ENCODE measurements at regions not wholly inside any gene's neighbourhood (a gene's known extent, or its start where the extent isn't known, plus 50 kb on each side); places are given as distances from the start of the nearest gene placed in this dataset.
"Not testable (repeated sequence)": the region's sequence is repeated elsewhere in the genome, so short reads cannot be mapped to it uniquely, and the experiment has no call there.

DNA sequence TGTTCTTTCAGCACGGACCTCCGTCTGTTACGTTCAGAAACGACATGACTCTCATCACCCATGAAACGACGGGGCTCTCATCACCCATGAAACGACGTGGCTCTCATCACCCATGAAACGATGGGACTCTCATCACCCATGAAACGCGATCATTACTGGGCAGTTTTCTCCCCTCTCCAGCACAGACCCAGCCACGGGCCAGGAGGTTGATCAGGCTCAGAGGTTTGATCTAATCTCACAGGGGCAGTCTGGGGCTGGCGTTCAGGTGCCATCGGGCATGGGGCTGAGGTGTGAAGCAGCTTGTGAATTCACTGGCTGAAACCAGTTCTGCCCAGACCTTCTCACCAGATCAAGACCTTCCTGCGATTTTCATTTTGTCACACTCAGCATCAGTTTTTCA lies 296.4 kb downstream of the NDUFA10 start:
- no peak for DNase-seq (ENCODE audit: low read depth in 2 of 2)

GRCh38 chr2:239727776-239728600 lies 297.2 kb downstream of the NDUFA10 start:
- DNase-seq (ENCODE audit: low read depth in 2 of 2) = no peak

DNA sequence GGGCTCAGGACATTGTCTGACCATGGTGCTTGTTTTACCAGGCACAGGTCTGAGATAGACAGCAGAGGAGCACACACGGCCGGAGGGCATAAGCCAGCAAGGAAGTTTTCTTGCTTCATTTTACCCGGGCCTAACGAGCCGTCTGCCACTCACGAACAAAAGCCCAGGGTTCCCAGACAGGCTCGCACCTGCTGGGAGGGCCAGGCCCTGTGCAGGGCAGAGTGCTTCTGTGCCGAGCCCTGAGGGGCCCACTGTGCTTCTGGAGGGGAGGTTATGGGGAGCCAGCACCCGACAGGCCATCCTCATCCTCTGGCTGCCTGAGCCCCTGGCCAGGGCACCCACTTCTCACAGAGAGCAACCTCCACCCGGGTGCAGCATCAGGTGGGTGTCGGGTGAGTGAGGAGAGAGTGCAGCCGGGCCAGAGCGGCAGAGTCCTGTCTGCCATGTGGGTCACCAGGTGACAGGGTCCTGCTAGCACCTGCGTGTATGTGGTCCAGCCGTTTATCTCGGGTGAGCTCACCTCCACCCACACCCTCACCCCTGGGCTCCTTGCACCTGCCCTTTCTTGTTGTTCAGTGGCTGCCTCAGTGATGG lies 297.9 kb downstream of the NDUFA10 start:
- DNase-seq (ENCODE audit: low read depth in 2 of 2) = no peak

DNA sequence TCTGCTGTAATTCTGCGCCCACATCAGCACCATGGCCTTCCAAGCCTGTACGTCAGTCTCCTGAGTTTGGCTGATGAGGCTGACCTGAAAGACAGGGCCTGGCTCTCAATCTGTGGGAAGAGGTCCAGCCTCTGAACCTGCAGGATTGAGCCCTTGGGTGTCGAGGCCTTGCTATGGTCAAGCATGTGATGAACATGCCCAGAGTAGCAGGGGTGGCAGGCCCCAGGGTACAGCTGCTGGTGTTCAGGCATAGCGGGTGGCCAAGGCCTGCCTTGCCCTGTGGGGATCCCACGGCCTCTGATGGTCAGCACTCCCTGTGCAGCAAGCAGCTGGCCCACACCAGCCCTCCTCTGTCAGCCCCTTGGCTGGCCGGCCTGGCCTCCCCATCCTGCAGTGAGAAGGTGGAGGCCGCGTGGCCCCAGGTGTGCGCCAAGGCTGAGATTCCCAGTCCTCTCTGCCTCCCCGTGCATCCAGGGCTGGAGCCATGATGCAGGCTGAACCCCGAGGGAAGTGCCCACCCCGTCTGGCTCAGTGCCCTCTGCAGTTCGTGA lies 298.4 kb downstream of the NDUFA10 start:
- no peak for DNase-seq (ENCODE audit: low read depth in 2 of 2)

GRCh38 chr2:239726091-239726591 lies 299.0 kb downstream of the NDUFA10 start:
- no peak for DNase-seq (ENCODE audit: low read depth in 2 of 2)

DNA sequence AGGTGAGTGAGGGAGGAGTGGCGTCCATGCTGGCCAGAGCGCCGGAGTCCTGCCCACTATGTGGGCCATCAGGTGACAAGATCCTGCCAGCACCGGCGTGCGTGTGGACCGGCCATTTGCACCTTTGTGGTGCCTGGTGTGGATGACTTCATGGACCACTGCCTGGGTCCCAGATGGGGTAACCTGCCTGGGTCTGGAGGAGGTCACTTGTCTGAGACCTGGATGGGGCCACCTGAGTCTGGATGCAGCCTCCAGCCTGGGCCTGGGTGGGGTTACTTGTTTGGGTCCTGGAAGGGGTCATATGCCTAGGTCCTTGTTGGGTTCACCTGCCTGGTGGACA lies 299.6 kb downstream of the NDUFA10 start:
- no peak for DNase-seq (ENCODE audit: low read depth in 2 of 2)

- DNase-seq (ENCODE audit: low read depth in 2 of 2) = no peak
Observed at GRCh38 chr2:239724851-239725550, 300.1 kb downstream of the NDUFA10 start.

DNA sequence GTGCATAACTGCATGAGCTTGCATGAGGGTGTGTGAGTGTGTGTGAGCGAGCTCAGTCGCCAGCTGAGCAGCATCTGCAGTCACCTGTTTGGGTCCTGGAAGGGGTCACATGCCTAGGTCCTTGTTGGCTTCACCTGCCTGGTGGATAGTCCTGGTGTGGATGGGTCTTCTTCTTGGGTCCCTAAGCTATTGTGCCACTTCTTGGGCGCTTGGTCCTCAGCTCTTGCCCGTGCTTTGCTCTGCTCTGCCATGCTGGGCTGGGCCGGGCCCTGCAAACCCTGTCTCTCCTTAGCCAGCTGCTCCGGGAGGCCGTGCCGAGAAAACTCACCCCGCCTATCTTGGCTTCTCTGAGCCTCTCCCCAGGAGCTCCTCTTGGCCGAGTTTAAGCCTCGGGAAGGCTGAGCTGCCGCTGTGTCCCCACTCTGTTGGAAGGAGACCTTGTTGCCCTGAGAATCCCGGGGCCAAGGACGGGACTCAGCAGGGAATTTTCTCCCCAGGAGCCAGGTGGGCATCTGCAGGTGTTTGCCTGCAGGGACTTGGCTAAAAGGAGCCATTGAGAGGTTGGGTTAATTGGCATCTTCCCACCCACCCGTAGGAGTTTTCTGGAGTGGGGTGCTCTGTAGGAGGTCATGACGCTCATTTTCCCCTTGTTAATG lies 300.8 kb downstream of the NDUFA10 start:
- DNase-seq (ENCODE audit: low read depth in 2 of 2) = no peak

DNA sequence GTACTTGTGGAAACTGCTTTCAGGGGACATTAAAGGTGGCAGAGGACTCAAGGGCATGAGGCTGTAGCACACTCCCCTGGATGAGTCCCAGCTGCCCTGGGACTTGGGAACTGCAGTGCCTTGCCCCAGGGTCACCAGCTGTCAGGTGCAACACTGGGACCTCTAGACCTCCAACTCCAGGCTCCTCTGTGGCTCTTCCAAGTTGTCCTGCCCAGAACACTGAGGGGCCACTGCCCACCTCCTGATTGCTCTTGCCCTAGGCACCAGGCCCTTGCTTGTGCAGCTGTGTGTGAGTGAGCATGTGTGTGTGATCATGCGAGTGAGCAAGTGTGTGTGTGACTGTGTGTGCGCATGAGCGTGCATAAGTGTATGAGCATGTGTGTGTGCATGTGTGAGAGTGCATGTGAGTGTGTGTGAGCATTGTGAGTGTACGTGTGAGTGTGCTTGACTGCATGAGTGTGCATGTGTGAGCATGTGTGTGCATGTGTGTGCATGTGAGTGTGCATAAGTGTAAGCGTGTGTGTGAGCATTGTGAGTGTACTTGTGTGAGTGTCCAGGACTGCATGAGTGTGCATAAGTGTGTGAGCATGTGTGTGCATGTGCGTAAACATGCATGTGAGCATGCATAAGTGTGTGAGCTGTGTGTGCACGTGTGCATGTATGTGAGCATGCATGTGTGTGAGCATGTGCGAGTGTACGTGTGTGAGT lies 301.5 kb downstream of the NDUFA10 start:
- DNase-seq (ENCODE audit: low read depth in 2 of 2) = no peak

GRCh38 chr2:239722760-239723470 lies 302.2 kb downstream of the NDUFA10 start:
- DNase-seq (ENCODE audit: low read depth in 2 of 2) = no peak

DNA sequence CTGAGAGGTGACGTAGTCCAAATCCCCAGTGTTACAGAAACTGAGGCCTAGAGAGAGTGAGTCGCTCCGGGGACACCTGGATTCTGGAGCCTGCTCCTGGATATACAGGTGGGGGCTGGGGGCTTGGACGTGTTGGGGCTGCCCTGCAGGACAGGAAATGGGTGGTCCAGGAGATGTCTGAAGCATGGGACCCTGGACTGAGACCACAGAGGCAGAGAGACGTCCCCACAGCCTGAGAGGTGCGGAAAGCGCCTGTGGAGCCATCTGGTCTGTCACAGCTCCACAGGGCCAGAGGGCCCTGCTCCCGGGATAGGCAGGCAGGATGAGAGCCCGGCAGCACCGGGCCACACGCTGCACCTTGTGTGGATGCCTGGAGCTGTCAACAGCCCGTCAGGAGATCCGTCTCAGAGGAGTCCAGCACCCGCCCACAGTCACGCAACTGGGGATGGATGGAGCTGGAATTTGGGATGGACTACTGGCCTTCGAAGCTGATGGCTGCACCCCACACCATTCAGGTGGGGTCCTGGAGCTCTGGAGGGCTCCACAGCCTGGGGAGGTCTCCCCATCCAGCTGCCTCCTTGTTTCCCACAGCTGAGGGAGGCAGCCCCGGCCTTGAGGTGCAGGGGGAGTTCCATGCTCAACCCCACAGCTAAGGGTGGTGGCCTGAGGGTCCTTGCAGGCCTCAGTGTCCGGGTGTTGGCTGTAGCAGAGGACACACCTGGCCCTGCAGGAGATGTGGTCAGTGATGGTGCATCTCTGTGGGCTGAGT lies 303.0 kb downstream of the NDUFA10 start:
- DNase-seq (ENCODE audit: low read depth in 2 of 2) = no peak

- no peak for DNase-seq (ENCODE audit: low read depth in 2 of 2)
Observed at GRCh38 chr2:239721531-239721930, 303.6 kb downstream of the NDUFA10 start.

DNA sequence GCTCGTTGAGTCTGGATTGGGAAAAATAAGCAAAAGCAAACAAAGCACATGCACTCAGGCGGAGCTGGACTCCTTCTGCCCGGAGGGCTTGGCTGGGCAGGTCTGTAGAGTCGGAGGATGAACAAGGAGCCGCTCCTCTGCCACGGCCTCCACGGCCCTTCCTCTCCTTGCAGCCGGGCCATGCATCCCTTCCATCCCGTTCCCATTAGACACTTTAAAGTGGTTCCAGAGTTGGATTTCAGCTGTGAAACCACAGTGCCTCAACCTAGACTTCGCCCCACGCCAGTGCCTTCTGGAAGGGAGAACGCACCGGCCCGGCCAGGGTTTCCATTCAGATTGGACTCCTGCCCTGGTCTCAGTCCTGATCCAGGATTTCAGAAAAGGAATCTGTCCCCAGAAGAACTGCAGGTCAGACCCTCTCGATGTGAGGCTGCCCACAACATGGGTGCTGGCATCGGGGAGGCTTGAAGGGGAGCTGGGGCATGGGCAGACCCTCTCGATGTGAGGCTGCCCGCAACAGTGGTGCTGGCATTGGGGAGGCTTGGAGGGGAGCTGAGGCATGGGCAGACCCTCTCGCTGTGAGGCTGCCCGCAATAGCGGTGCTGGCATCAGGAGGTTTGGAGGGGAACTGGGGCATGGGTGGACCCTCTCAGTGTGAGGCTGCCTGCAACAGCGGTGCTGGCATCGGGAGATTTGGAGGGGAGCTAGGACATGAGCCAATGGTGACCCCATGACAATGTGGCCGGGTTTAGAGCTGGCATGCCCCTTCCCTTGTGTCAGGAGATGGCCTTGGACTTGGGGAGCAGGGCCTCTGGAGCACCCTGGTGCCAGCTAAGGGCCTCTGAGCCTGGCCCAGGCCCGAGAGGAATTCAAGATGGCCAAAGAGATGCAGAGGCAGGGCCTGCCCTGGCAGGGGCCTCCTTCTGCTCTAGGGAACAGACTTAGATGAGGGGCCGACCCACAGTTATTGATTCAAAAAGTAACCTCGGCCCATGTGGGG lies 304.5 kb downstream of the NDUFA10 start:
- no peak for DNase-seq (ENCODE audit: low read depth in 2 of 2)

GRCh38 chr2:239719791-239720360 lies 305.3 kb downstream of the NDUFA10 start:
- DNase-seq (ENCODE audit: low read depth in 2 of 2) = no peak

DNA sequence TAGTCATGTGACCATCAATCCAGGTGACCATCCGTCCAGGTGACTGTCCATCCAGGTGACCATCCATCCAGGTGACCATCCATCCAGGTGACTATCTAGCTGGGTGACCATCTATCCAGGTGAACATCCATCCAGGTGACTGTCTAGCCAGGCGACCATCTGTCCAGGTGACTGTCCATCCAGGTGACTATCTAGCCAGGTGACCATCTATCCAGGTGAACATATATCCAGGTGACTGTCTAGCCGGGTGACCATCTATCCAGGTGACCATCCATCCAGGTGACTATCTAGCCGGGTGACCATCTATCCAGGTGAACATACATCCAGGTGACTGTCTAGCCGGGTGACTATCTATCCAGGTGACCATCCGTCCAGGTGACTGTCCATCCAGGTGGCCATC lies 306.2 kb downstream of the NDUFA10 start:
- DNase-seq (ENCODE audit: low read depth in 2 of 2) = not testable (repeated sequence)

DNA sequence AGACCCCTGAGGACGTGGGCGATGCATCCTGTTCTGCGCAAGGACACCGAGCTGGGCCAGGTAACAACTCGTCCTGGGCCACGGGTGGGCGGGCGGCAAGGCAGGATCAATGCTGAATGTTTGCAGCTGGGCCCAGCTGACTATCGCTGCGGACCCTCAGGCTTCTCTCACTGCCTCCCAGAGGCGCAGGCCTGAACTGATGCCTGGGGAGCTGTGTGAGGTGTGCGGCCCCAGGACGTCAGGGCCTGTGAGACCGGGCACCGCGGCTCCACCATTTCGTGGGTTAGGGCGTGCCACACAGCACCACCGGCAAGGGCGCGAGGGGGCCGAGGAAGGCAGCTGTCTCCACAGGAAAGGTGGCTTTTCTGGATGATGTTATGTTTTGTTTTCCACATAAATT lies 307.4 kb downstream of the NDUFA10 start:
- no peak for DNase-seq (ENCODE audit: low read depth in 2 of 2)

DNA sequence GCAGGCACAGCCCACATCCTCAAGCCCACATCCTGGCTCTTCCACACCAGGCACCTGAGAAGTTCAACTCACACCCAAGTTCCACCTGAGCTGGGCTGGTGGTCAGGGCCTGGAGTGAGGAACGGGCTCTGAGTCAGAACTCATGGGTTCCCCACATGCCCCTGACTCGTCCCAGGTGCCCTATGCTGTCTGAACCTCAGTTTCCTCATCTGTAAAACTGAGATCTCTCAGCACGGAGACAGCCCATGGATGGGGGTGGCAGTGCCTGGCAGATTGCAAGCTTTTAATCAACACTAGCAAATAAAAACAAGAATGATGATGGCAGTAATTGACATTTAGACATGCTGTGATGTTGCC lies 307.8 kb downstream of the NDUFA10 start:
- DNase-seq (ENCODE audit: low read depth in 2 of 2) = no peak

GRCh38 chr2:239716536-239717318 lies 308.4 kb downstream of the NDUFA10 start:
- no peak for DNase-seq (ENCODE audit: low read depth in 2 of 2)

Data from activated CD4-positive, alpha-beta T cell treated with anti-CD3 and anti-CD28 coated beads for 24 hours (primary cell).